ENCODE measurements at regions not wholly inside any gene's neighbourhood (a gene's known extent, or its start where the extent isn't known, plus 50 kb on each side); places are given as distances from the start of the nearest gene placed in this dataset.

DNA sequence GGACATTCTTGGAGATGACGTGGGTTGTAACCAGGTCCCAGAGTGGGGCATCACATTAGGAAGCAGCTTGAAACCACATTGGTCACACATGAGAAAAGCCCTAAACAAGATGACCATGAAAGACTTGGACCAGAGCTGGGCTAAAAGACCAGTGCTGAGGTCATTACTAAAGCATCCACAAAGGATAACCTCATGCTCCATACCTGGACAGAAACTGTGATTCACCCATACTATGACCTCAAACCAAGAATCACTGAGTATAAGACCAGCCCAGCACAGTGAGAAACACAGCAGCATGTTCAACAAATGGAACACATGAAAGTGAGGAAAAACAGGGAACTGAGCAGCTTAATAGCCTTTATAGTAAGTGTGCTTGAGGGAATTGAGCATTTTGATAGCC lies 635.5 kb upstream of the NETO1 start:
- no peaks in the 10 kb centered on the region for H3K9me2 ChIP-seq (replicated peaks; ENCODE audit: low read depth, low read length)
- no peaks in the 10 kb centered on the region for H4K20me1 ChIP-seq (ENCODE audit: insufficient read depth, low read length, poor library complexity, severe bottlenecking)
- H3K4me2 ChIP-seq (ENCODE audit: low read depth, low read length, poor library complexity, severe bottlenecking), result no peak overlapping the region
- no peaks in the 10 kb centered on the region for H3K4me1 ChIP-seq (ENCODE audit: insufficient read depth, low read length, poor library complexity, severe bottlenecking)
- no peaks in the 10 kb centered on the region for H3K9me3 ChIP-seq (ENCODE audit: insufficient read depth, low read depth, low read length)
- H3K9ac ChIP-seq (ENCODE audit: low read depth, low read length, poor library complexity, severe bottlenecking), result no peak overlapping the region
- H2AFZ ChIP-seq (ENCODE audit: low read length), result no peak overlapping the region
- no peak for TF ChIP-seq EZH2phosphoT487 (IDR thresholded peaks at IDR 0.05; ENCODE audit: borderline replicate concordance)
- TF ChIP-seq, protein P1, sequence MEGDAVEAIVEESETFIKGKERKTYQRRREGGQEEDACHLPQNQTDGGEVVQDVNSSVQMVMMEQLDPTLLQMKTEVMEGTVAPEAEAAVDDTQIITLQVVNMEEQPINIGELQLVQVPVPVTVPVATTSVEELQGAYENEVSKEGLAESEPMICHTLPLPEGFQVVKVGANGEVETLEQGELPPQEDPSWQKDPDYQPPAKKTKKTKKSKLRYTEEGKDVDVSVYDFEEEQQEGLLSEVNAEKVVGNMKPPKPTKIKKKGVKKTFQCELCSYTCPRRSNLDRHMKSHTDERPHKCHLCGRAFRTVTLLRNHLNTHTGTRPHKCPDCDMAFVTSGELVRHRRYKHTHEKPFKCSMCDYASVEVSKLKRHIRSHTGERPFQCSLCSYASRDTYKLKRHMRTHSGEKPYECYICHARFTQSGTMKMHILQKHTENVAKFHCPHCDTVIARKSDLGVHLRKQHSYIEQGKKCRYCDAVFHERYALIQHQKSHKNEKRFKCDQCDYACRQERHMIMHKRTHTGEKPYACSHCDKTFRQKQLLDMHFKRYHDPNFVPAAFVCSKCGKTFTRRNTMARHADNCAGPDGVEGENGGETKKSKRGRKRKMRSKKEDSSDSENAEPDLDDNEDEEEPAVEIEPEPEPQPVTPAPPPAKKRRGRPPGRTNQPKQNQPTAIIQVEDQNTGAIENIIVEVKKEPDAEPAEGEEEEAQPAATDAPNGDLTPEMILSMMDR (conservative IDR thresholded peaks at IDR 0.05; ENCODE audit: low read length), result no peak
- H3F3A ChIP-seq (ENCODE audit: low read depth), result no peaks in the 10 kb centered on the region
- H3K36me3 ChIP-seq (ENCODE audit: insufficient read depth, low read length), result no peaks in the 10 kb centered on the region
- H3K79me2 ChIP-seq (ENCODE audit: insufficient read depth, low read length), result no peaks in the 10 kb centered on the region
- no peaks in the 10 kb centered on the region for H3K27me3 ChIP-seq (ENCODE audit: insufficient read depth, low read length, poor library complexity, severe bottlenecking)
- no peak overlapping the region for H3K4me3 ChIP-seq (ENCODE audit: low read length, poor library complexity, severe bottlenecking)

DNA sequence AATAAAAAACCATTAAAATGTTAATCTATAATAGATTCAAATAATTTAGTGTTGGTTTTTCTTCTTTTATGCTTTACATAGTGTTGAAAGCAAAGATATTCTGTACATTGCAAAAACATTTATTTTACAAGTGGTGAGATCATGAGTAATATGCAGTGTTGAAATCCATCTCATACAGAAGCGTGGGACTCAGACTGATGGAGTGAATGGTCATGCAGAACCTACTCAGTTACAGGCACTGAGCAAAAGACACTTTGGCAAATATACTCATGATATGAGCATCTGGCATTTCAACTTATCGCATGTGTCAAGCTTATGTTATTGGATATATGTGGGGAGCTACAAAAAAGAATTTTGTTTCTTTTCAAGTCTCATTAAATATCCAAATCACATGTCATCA lies 620.2 kb upstream of the NETO1 start:
- Histone ChIP-seq H2AFZ (ENCODE audit: low read length) (no peak overlapping the region), H3K36me3 (ENCODE audit: insufficient read depth, low read length) (no peaks in the 10 kb centered on the region), H4K20me1 (ENCODE audit: insufficient read depth, low read length, poor library complexity, severe bottlenecking) (no peaks in the 10 kb centered on the region), H3K4me2 (ENCODE audit: low read depth, low read length, poor library complexity, severe bottlenecking) (no peak overlapping the region), H3K79me2 (ENCODE audit: insufficient read depth, low read length) (no peaks in the 10 kb centered on the region), H3K9me2 (replicated peaks; ENCODE audit: low read depth, low read length) (no peaks in the 10 kb centered on the region), H3K9ac (ENCODE audit: low read depth, low read length, poor library complexity, severe bottlenecking) (no peak overlapping the region), H3K4me3 (ENCODE audit: low read length, poor library complexity, severe bottlenecking) (no peak overlapping the region), H3K27me3 (ENCODE audit: insufficient read depth, low read length, poor library complexity, severe bottlenecking) (no peaks in the 10 kb centered on the region), H3K9me3 (ENCODE audit: insufficient read depth, low read depth, low read length) (no peaks in the 10 kb centered on the region), H3F3A (ENCODE audit: low read depth) (no peaks in the 10 kb centered on the region), H3K4me1 (ENCODE audit: insufficient read depth, low read length, poor library complexity, severe bottlenecking) (no peaks in the 10 kb centered on the region)
- TF ChIP-seq, protein P1 (conservative IDR thresholded peaks at IDR 0.05; ENCODE audit: low read length), result no peak
- no peak for TF ChIP-seq EZH2phosphoT487 (IDR thresholded peaks at IDR 0.05; ENCODE audit: borderline replicate concordance)

GRCh38 chr18:73485166-73485565 lies 617.4 kb upstream of the NETO1 start:
- H3K9ac ChIP-seq (ENCODE audit: low read depth, low read length, poor library complexity, severe bottlenecking), result no peak overlapping the region
- no peaks in the 10 kb centered on the region for H3K4me1 ChIP-seq (ENCODE audit: insufficient read depth, low read length, poor library complexity, severe bottlenecking)
- no peaks in the 10 kb centered on the region for H3K27me3 ChIP-seq (ENCODE audit: insufficient read depth, low read length, poor library complexity, severe bottlenecking)
- no peaks in the 10 kb centered on the region for H3F3A ChIP-seq (ENCODE audit: low read depth)
- H3K9me2 ChIP-seq (replicated peaks; ENCODE audit: low read depth, low read length), result no peaks in the 10 kb centered on the region
- no peaks in the 10 kb centered on the region for H4K20me1 ChIP-seq (ENCODE audit: insufficient read depth, low read length, poor library complexity, severe bottlenecking)
- H3K4me3 ChIP-seq (ENCODE audit: low read length, poor library complexity, severe bottlenecking), result no peak overlapping the region
- H2AFZ ChIP-seq (ENCODE audit: low read length), result no peak overlapping the region
- no peak overlapping the region for H3K4me2 ChIP-seq (ENCODE audit: low read depth, low read length, poor library complexity, severe bottlenecking)
- no peaks in the 10 kb centered on the region for H3K79me2 ChIP-seq (ENCODE audit: insufficient read depth, low read length)
- TF ChIP-seq, protein P1 (conservative IDR thresholded peaks at IDR 0.05; ENCODE audit: low read length), result no peak
- no peak for TF ChIP-seq EZH2phosphoT487 (IDR thresholded peaks at IDR 0.05; ENCODE audit: borderline replicate concordance)
- no peaks in the 10 kb centered on the region for H3K9me3 ChIP-seq (ENCODE audit: insufficient read depth, low read depth, low read length)
- no peaks in the 10 kb centered on the region for H3K36me3 ChIP-seq (ENCODE audit: insufficient read depth, low read length)

Measured in Loucy (cell line).